ENCODE measurements at regions not wholly inside any gene's neighbourhood (a gene's known extent, or its start where the extent isn't known, plus 50 kb on each side); places are given as distances from the start of the nearest gene placed in this dataset.

DNA sequence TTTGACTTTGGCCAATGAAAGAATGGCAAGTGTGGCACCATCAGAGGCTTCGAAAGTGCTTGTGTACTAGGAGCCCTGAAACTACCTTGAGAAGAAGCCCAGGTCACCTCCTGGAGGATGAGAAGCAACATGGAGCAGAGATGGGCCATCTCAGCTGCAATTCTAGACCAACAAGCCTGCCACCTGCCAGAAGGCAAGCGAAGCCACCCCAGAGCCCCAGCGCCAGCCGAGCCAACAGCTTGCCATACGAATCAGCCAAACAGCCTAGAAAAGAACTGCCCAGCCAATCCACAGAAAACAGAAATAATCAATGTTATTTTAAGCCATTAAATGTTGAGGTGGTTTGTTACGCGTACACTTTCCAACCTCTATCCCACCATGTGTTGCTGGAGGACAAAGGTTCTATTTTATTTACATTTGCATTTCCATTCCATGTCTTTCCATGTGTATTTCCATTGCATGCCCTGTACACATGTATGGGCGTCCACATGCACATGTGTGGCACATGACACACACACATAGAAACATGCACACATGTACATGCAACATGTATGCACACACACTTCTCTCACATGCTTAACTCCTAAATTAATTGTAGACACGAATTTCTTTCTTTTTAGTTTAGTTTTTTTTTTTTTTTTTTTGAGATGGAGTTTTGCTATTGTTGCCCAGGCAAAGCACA lies 144.3 kb upstream of the TNRC6C start:
- 96% methylated on average over 9 of the region's 9 CpGs for WGBS
- TF ChIP-seq, protein P1, sequence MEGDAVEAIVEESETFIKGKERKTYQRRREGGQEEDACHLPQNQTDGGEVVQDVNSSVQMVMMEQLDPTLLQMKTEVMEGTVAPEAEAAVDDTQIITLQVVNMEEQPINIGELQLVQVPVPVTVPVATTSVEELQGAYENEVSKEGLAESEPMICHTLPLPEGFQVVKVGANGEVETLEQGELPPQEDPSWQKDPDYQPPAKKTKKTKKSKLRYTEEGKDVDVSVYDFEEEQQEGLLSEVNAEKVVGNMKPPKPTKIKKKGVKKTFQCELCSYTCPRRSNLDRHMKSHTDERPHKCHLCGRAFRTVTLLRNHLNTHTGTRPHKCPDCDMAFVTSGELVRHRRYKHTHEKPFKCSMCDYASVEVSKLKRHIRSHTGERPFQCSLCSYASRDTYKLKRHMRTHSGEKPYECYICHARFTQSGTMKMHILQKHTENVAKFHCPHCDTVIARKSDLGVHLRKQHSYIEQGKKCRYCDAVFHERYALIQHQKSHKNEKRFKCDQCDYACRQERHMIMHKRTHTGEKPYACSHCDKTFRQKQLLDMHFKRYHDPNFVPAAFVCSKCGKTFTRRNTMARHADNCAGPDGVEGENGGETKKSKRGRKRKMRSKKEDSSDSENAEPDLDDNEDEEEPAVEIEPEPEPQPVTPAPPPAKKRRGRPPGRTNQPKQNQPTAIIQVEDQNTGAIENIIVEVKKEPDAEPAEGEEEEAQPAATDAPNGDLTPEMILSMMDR (IDR thresholded peaks at IDR 0.05): no peak
- TF ChIP-seq POLR2AphosphoS5 (IDR thresholded peaks at IDR 0.05): no peak
- TF ChIP-seq EP300 (IDR thresholded peaks at IDR 0.05): no peak
- no peak for TF ChIP-seq POLR2A (IDR thresholded peaks at IDR 0.05; ENCODE audit: low read depth)
- DNase-seq (ENCODE audit: extremely low spot score): no peak
- no peak overlapping the region for H3K27ac ChIP-seq (replicated peaks in 1 of 4)
- H3K27me3 ChIP-seq: no peaks in the 10 kb centered on the region
- peaks cover 18 to 23% (median 19%) of the 10 kb centered on the region in 4 donors for H3K4me1 ChIP-seq
- H3K36me3 ChIP-seq: no peaks in the 10 kb centered on the region
- intact Hi-C loops (cut with DNase I): no loop called here
- no peak overlapping the region for H3K4me3 ChIP-seq
- H3K9me3 ChIP-seq: no peaks in the 10 kb centered on the region

DNA sequence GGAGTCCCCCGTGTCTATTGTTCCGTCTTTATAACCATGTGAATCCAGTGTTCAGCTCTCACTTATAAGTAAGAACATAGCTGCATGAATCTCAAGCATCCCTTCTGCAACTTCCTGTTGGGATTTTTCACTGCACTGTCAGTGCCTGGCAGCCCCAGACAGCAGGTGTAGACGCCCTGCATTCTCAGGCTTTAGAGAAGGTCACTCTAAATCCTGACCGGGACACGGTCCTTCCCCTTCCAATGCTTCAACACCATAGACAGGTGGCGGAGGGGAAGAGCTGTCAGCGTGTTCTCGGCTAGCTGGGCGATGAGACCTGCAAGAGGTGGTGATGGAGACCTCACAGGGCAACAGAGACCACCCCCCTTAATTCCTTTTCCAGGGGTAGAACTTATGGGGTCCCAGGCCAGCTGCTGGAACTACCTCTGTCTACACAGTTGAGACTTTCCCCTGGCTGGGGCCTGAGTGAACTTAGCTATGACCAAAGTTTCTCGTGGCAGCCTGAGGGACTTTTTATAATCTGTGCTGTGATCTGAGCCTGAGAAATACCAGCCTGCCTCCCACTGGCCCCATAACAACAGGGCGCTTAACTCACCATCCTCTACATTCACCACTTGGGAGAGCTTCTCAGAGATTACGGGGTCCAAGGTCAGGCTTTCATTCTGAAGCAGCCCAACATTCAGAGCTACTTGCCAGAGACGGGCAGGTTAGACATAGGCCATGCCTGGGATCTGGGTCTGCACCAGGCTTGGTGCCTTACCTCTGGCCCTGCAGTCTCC lies 143.2 kb upstream of the TNRC6C start:
- 83% methylated on average over 11 of the region's 13 CpGs for WGBS
- H3K27me3 ChIP-seq: no peaks in the 10 kb centered on the region
- TF ChIP-seq, protein P1 (IDR thresholded peaks at IDR 0.05): peak in 1 of 3 experiments; percentile 20
- no peak for TF ChIP-seq EP300 (IDR thresholded peaks at IDR 0.05)
- H3K4me3 ChIP-seq: no peak overlapping the region
- no peaks in the 10 kb centered on the region for H3K9me3 ChIP-seq
- no peak for DNase-seq (ENCODE audit: extremely low spot score)
- intact Hi-C loops (cut with DNase I): no loop called here
- H3K4me1 ChIP-seq: peaks cover 15 to 18% (median 16%) of the 10 kb centered on the region in 4 donors
- no peak overlapping the region for H3K27ac ChIP-seq (replicated peaks in 1 of 4)
- H3K36me3 ChIP-seq: no peaks in the 10 kb centered on the region

DNA sequence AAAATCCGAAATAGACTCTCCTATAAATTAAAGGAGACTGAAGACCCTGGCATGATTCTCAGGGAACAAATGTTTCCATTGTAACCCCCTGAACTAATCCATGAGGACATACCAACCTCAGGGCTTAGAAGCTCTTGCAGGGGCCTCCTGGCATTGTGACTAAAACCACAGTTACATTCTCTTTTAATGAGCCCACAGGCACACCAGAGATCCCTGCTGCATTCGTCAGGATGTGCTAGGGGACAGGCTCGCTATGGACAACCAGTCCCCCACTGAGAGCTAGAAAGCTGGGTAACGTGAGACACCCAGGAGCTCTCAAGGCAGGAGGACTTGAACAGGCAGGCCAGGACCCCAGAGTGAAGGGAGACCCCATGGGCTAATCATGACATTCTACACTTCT lies 140.6 kb upstream of the TNRC6C start:
- no peak overlapping the region for H3K27ac ChIP-seq (replicated peaks in 1 of 4)
- H3K9me3 ChIP-seq: no peaks in the 10 kb centered on the region
- WGBS: 89% methylated on average over 4 of the region's 4 CpGs
- TF ChIP-seq EP300 (IDR thresholded peaks at IDR 0.05) (no peak), POLR2A (IDR thresholded peaks at IDR 0.05; ENCODE audit: low read depth) (no peak), POLR2AphosphoS5 (IDR thresholded peaks at IDR 0.05) (no peak)
- TF ChIP-seq, protein P1 (IDR thresholded peaks at IDR 0.05): no peak
- no peak for DNase-seq (ENCODE audit: extremely low spot score)
- H3K4me3 ChIP-seq: no peak overlapping the region
- intact Hi-C loops (cut with DNase I): no loop called here
- H3K4me1 ChIP-seq: peaks cover 6 to 8% (median 8%) of the 10 kb centered on the region in 4 donors
- no peaks in the 10 kb centered on the region for H3K36me3 ChIP-seq
- H3K27me3 ChIP-seq: no peaks in the 10 kb centered on the region

GRCh38 chr17:77819497-77819896 lies 139.0 kb upstream of the TNRC6C start:
- intact Hi-C loops (cut with DNase I): no loop called here
- H3K27ac ChIP-seq (replicated peaks in 1 of 4): no peak overlapping the region
- DNase-seq (ENCODE audit: extremely low spot score): no peak
- 88% methylated on average over 3 of the region's 3 CpGs for WGBS
- peaks cover 12 to 19% (median 15%) of the 10 kb centered on the region in 4 donors for H3K4me1 ChIP-seq
- no peak overlapping the region for H3K4me3 ChIP-seq
- H3K27me3 ChIP-seq: no peaks in the 10 kb centered on the region
- TF ChIP-seq POLR2A (IDR thresholded peaks at IDR 0.05; ENCODE audit: low read depth) (no peak), POLR2AphosphoS5 (IDR thresholded peaks at IDR 0.05) (no peak), EP300 (IDR thresholded peaks at IDR 0.05) (no peak)
- TF ChIP-seq, protein P1 (IDR thresholded peaks at IDR 0.05): no peak
- no peaks in the 10 kb centered on the region for H3K9me3 ChIP-seq
- no peaks in the 10 kb centered on the region for H3K36me3 ChIP-seq
